ENCODE measurements at regions not wholly inside any gene's neighbourhood (a gene's known extent, or its start where the extent isn't known, plus 50 kb on each side); places are given as distances from the start of the nearest gene placed in this dataset.

GRCh38 chr4:17258106-17258505 is 253.8 kb downstream of the QDPR start:
- Mint-ChIP-seq H3K27ac (no peak overlapping the region), H3K4me3 (no peak overlapping the region), H3K4me1 (no peaks in the 10 kb centered on the region), H3K9me3 (peaks cover 3% of the 10 kb centered on the region), H3K27me3 (ENCODE audit: insufficient read depth, low read depth) (no peaks in the 10 kb centered on the region), H3K36me3 (no peaks in the 10 kb centered on the region)
- no peak overlapping the region for H3K4me2 ChIP-seq
- no peaks in the 10 kb centered on the region for H3K27me3 ChIP-seq
- no peaks in the 10 kb centered on the region for H3K9me3 ChIP-seq (ENCODE audit: low read depth)
- no peaks in the 10 kb centered on the region for H3F3A ChIP-seq (ENCODE audit: low read depth)
- H4K20me1 ChIP-seq (ENCODE audit: low read depth), result no peaks in the 10 kb centered on the region
- DNase-seq (ENCODE audit: low spot score), result no peak
- TF ChIP-seq EZH2phosphoT487 (IDR thresholded peaks at IDR 0.05), result no peak
- TF ChIP-seq CTCF (IDR thresholded peaks at IDR 0.05), result no peak
- no peak for TF ChIP-seq EZH2 (IDR thresholded peaks at IDR 0.05)
- H3K9ac ChIP-seq, result no peak overlapping the region
- H3K27ac ChIP-seq, result no peak overlapping the region
- no peaks in the 10 kb centered on the region for H3K36me3 ChIP-seq
- no peak overlapping the region for H2AFZ ChIP-seq (replicated peaks)
- H3K4me1 ChIP-seq, result no peaks in the 10 kb centered on the region
- no peak overlapping the region for H3K4me3 ChIP-seq
- H3K79me2 ChIP-seq (ENCODE audit: low read depth), result no peaks in the 10 kb centered on the region

- Histone ChIP-seq H3K4me1 (no peaks in the 10 kb centered on the region), H3K9ac (no peak overlapping the region), H3K4me2 (no peak overlapping the region), H3K27ac (no peak overlapping the region), H3K9me3 (ENCODE audit: low read depth) (no peaks in the 10 kb centered on the region), H3K79me2 (ENCODE audit: low read depth) (no peaks in the 10 kb centered on the region), H3F3A (ENCODE audit: low read depth) (no peaks in the 10 kb centered on the region), H3K4me3 (no peak overlapping the region), H3K27me3 (no peaks in the 10 kb centered on the region), H3K36me3 (no peaks in the 10 kb centered on the region), H4K20me1 (ENCODE audit: low read depth) (no peaks in the 10 kb centered on the region), H2AFZ (replicated peaks) (no peak overlapping the region)
- H3K27ac Mint-ChIP-seq, result no peak overlapping the region
- H3K27me3 Mint-ChIP-seq (ENCODE audit: insufficient read depth, low read depth), result no peaks in the 10 kb centered on the region
- H3K36me3 Mint-ChIP-seq, result no peaks in the 10 kb centered on the region
- no peak overlapping the region for H3K4me3 Mint-ChIP-seq
- no peak for DNase-seq (ENCODE audit: low spot score)
- no peaks in the 10 kb centered on the region for H3K9me3 Mint-ChIP-seq
- no peak for TF ChIP-seq CTCF (IDR thresholded peaks at IDR 0.05)
- TF ChIP-seq EZH2phosphoT487 (IDR thresholded peaks at IDR 0.05), result no peak
- TF ChIP-seq EZH2 (IDR thresholded peaks at IDR 0.05), result no peak
- H3K4me1 Mint-ChIP-seq, result peaks cover 2% of the 10 kb centered on the region
Measured at GRCh38 chr4:17252131-17252530, 259.8 kb downstream of the QDPR start.

- Histone ChIP-seq H3K4me2 (no peak overlapping the region), H3K36me3 (no peaks in the 10 kb centered on the region), H2AFZ (replicated peaks) (no peak overlapping the region), H3K4me3 (no peak overlapping the region), H3K79me2 (ENCODE audit: low read depth) (no peaks in the 10 kb centered on the region), H3K9ac (no peak overlapping the region), H4K20me1 (ENCODE audit: low read depth) (no peaks in the 10 kb centered on the region), H3K27ac (no peak overlapping the region), H3K4me1 (no peaks in the 10 kb centered on the region), H3F3A (ENCODE audit: low read depth) (no peaks in the 10 kb centered on the region), H3K27me3 (no peaks in the 10 kb centered on the region), H3K9me3 (ENCODE audit: low read depth) (no peaks in the 10 kb centered on the region)
- H3K36me3 Mint-ChIP-seq, result no peaks in the 10 kb centered on the region
- no peaks in the 10 kb centered on the region for H3K27me3 Mint-ChIP-seq (ENCODE audit: insufficient read depth, low read depth)
- peaks cover 2% of the 10 kb centered on the region for H3K4me1 Mint-ChIP-seq
- TF ChIP-seq EZH2 (IDR thresholded peaks at IDR 0.05) (no peak), EZH2phosphoT487 (IDR thresholded peaks at IDR 0.05) (no peak), CTCF (IDR thresholded peaks at IDR 0.05) (no peak)
- DNase-seq (ENCODE audit: low spot score), result no peak
- no peaks in the 10 kb centered on the region for H3K9me3 Mint-ChIP-seq
- no peak overlapping the region for H3K4me3 Mint-ChIP-seq
- H3K27ac Mint-ChIP-seq, result no peak overlapping the region
Measured at GRCh38 chr4:17251101-17251500, 260.8 kb downstream of the QDPR start.

- peaks cover 2% of the 10 kb centered on the region for H3K4me1 Mint-ChIP-seq
- no peaks in the 10 kb centered on the region for H3K27me3 Mint-ChIP-seq (ENCODE audit: insufficient read depth, low read depth)
- no peaks in the 10 kb centered on the region for H4K20me1 ChIP-seq (ENCODE audit: low read depth)
- H3K9me3 Mint-ChIP-seq, result no peaks in the 10 kb centered on the region
- no peaks in the 10 kb centered on the region for H3K9me3 ChIP-seq (ENCODE audit: low read depth)
- H3K9ac ChIP-seq, result no peak overlapping the region
- no peak overlapping the region for H3K4me2 ChIP-seq
- no peak overlapping the region for H3K27ac Mint-ChIP-seq
- no peaks in the 10 kb centered on the region for H3K36me3 ChIP-seq
- TF ChIP-seq EZH2 (IDR thresholded peaks at IDR 0.05) (no peak), EZH2phosphoT487 (IDR thresholded peaks at IDR 0.05) (no peak)
- H3K4me1 ChIP-seq, result no peaks in the 10 kb centered on the region
- no peaks in the 10 kb centered on the region for H3K79me2 ChIP-seq (ENCODE audit: low read depth)
- no peak overlapping the region for H3K27ac ChIP-seq
- H3K27me3 ChIP-seq, result no peaks in the 10 kb centered on the region
- H2AFZ ChIP-seq (replicated peaks), result no peak overlapping the region
- no peaks in the 10 kb centered on the region for H3K36me3 Mint-ChIP-seq
- no peak overlapping the region for H3K4me3 Mint-ChIP-seq
- DNase-seq (ENCODE audit: low spot score), result no peak
- H3K4me3 ChIP-seq, result no peak overlapping the region
- H3F3A ChIP-seq (ENCODE audit: low read depth), result no peaks in the 10 kb centered on the region
Measured at GRCh38 chr4:17250591-17250990, 261.3 kb downstream of the QDPR start.

Data from neural progenitor cell (in vitro differentiated cells).